HCT116 (cell line): ENCODE measurements at regions not wholly inside any gene's neighbourhood (a gene's known extent, or its start where the extent isn't known, plus 50 kb on each side); places are given as distances from the start of the nearest gene placed in this dataset.

Experiments
- EZH2 ChIP-seq: fragments of 200-600 bp; sonication (generic); IDR thresholded peaks from 2 replicates; pipeline ENCODE4 v1.6.1; 2017; ENCODE audit warnings: antibody characterized with exemption, mixed run types
- EZH2phosphoT487 ChIP-seq: fragments of 200-600 bp; IDR thresholded peaks from 2 replicates; pipeline ENCODE4 v1.6.1; 2018; ENCODE audit warnings: antibody characterized with exemption, borderline replicate concordance
- POLR2A ChIP-seq: IDR thresholded peaks from 2 replicates; pipeline ENCODE4 v1.7.0; 2011; ENCODE audit warnings: borderline replicate concordance; ENCODE audit not compliant: insufficient read depth, insufficient read length; ENCODE audit errors: extremely low read depth
- POLR2AphosphoS5 ChIP-seq: IDR thresholded peaks from 2 replicates; pipeline ENCODE4 v1.6.1; 2011; ENCODE audit warnings: mild to moderate bottlenecking, low read depth, low read length, moderate library complexity
- ZFX ChIP-seq: fragments of 450-650 bp; IDR thresholded peaks from 2 replicates; pipeline ENCODE4 v1.6.1; 2017
- ZNF274 ChIP-seq: fragments of 200-500 bp; sonication (Bioruptor generic); IDR thresholded peaks from 2 replicates; pipeline ENCODE4 v1.6.1; 2014; ENCODE audit warnings: mild to moderate bottlenecking, low read depth, low read length, inconsistent platforms
- TF ChIP-seq, protein P1 (sequence below): IDR thresholded peaks from 2 replicates; pipeline ENCODE4 v1.6.1; 2012; ENCODE audit warnings: low read depth
- TF ChIP-seq, protein P2 (sequence below), 3 experiments: fragments of 200-600 bp in 1 of 3; sonication (generic) in 1 of 3; IDR thresholded peaks in 2 of 3; conservative IDR thresholded peaks in 1 of 3; 2 replicates each; pipeline ENCODE4 v1.5.1; 2012 to 2017; ENCODE audit warnings: low read depth in 2 of 3, low read length in 2 of 3, antibody characterized with exemption in 1 of 3, borderline replicate concordance in 1 of 3, control low read depth in 1 of 3, mild to moderate bottlenecking in 1 of 3, mixed read lengths in 1 of 3, mixed run types in 1 of 3, moderate library complexity in 1 of 3; ENCODE audit not compliant: insufficient read depth in 1 of 3

DNA sequence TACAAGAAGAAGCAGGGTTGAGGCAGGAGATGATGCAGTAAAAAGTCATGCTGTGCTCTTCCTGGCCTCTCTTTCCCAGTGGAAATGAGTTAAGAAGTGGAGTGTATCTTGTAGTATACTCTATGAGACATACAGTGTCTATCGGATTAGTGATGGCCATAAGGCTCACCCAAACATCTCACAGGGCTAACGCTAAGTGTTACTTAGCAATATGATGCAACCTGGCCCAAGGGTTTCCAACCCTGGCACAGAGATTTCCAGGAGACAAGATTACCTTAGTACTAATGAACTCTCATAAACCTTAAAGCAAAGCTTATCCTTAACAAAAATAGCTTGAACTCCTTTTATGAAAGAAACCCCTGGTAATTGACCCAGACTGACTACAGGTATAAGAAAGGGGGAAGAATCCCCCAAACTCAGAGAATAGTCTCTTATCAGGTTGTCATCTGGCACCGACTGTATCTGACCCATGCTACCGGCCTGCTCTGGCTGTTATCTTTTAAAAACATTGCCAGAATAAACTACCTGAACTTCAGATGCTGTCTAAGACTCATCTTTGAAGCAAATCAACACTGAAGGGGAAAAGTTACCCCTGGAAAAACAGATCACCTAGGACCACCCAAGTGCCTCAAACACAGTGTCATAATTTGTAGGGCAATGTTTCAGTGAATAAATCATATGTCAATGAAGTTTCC, 1002.0 kb downstream of the REEP3 start:
- TF ChIP-seq EZH2, result no peak
- no peak for TF ChIP-seq EZH2phosphoT487
- TF ChIP-seq, protein P1, sequence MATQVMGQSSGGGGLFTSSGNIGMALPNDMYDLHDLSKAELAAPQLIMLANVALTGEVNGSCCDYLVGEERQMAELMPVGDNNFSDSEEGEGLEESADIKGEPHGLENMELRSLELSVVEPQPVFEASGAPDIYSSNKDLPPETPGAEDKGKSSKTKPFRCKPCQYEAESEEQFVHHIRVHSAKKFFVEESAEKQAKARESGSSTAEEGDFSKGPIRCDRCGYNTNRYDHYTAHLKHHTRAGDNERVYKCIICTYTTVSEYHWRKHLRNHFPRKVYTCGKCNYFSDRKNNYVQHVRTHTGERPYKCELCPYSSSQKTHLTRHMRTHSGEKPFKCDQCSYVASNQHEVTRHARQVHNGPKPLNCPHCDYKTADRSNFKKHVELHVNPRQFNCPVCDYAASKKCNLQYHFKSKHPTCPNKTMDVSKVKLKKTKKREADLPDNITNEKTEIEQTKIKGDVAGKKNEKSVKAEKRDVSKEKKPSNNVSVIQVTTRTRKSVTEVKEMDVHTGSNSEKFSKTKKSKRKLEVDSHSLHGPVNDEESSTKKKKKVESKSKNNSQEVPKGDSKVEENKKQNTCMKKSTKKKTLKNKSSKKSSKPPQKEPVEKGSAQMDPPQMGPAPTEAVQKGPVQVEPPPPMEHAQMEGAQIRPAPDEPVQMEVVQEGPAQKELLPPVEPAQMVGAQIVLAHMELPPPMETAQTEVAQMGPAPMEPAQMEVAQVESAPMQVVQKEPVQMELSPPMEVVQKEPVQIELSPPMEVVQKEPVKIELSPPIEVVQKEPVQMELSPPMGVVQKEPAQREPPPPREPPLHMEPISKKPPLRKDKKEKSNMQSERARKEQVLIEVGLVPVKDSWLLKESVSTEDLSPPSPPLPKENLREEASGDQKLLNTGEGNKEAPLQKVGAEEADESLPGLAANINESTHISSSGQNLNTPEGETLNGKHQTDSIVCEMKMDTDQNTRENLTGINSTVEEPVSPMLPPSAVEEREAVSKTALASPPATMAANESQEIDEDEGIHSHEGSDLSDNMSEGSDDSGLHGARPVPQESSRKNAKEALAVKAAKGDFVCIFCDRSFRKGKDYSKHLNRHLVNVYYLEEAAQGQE, result no peak
- no peak for TF ChIP-seq ZFX
- TF ChIP-seq, protein P2, sequence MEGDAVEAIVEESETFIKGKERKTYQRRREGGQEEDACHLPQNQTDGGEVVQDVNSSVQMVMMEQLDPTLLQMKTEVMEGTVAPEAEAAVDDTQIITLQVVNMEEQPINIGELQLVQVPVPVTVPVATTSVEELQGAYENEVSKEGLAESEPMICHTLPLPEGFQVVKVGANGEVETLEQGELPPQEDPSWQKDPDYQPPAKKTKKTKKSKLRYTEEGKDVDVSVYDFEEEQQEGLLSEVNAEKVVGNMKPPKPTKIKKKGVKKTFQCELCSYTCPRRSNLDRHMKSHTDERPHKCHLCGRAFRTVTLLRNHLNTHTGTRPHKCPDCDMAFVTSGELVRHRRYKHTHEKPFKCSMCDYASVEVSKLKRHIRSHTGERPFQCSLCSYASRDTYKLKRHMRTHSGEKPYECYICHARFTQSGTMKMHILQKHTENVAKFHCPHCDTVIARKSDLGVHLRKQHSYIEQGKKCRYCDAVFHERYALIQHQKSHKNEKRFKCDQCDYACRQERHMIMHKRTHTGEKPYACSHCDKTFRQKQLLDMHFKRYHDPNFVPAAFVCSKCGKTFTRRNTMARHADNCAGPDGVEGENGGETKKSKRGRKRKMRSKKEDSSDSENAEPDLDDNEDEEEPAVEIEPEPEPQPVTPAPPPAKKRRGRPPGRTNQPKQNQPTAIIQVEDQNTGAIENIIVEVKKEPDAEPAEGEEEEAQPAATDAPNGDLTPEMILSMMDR (IDR thresholded peaks at IDR 0.05 in 2 of 3, conservative IDR thresholded peaks at IDR 0.05 in 1 of 3; ENCODE audit: borderline replicate concordance in 1 of 3, insufficient read depth in 1 of 3, low read depth in 2 of 3, low read length in 2 of 3), result no peak
- TF ChIP-seq POLR2AphosphoS5, result no peak
- no peak for TF ChIP-seq POLR2A
- TF ChIP-seq ZNF274, result no peak
